NCI-H2029 (cell line): ENCODE measurements at regions not wholly inside any gene's neighbourhood (a gene's known extent, or its start where the extent isn't known, plus 50 kb on each side); places are given as distances from the start of the nearest gene placed in this dataset.
"Not testable (repeated sequence)": the region's sequence is repeated elsewhere in the genome, so short reads cannot be mapped to it uniquely, and the experiment has no call there.

Source experiments
- DNase-seq: peaks from one replicate; lab custom pipeline; 2025; lab: John Stamatoyannopoulos, UW

GRCh38 chr1:222064388-222065211 is 322.7 kb upstream of the DUSP10 start:
- no peak for DNase-seq

DNA sequence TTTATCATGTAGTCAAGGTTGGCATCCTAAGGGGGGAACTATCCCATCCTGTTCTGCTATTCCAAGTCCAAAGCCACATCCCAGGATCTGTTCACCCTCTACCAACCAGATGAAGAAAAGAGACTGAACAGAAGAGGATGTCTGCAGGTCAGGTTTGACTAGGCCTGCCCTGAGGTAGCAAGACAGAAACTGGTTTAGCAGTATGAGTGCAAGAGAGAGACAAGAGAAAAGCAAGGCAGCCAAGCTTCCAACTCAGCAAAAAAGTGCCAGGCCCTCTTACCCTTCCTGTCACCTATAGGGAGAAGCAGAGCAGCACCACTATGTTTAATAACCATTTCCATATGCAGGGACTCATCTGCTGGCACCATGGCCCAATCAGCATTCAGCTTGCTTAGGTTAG is 320.8 kb upstream of the DUSP10 start:
- no peak for DNase-seq

- no peak for DNase-seq
Measured at GRCh38 chr1:222061711-222062359, 319.9 kb upstream of the DUSP10 start.

- DNase-seq = no peak
Measured at GRCh38 chr1:222060210-222060916, 318.5 kb upstream of the DUSP10 start.

- no peak for DNase-seq
Measured at GRCh38 chr1:222058249-222058648, 316.4 kb upstream of the DUSP10 start.

DNA sequence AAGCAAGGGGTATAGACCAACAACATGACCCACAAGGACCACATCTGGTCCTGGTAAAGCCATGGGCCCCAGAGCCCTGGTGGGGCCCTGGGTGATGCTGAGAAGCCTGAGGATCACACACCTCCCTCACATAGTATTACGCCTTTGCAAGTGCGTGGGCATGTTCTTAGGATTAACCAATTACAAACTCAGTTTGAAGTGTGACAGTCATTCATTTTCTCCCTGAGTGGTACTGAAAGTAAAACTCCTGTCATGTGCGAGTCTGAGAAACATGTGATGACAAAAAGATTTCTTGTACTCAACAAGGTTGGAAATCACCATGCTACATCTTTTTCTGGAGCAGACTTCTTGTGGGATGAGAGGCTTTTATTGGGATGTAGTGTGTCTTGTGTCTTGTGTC is 315.3 kb upstream of the DUSP10 start:
- no peak for DNase-seq

- no peak for DNase-seq
Measured at GRCh38 chr1:222054416-222054815, 312.5 kb upstream of the DUSP10 start.

GRCh38 chr1:222053790-222054294 is 312.0 kb upstream of the DUSP10 start:
- no peak for DNase-seq

DNA sequence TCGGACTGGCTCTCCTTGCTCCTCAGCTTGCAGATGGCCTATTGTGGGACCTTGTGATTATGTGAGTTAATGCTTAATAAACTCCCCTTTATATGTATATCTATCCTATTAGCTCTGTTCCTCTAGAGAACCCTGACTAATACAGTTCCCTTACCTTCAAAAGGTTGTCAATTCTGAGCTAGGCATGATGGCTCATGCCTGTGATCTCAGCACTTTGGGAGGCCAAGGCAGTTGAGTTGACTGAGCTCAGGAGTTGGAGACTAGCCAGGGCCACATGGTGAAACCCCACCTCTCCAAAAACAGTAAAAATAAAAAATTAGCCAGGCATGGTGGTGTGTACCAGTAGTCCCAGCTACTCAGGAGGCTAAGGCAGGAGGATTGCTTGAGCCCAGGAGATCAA is 309.4 kb upstream of the DUSP10 start:
- DNase-seq = not testable (repeated sequence)

DNA sequence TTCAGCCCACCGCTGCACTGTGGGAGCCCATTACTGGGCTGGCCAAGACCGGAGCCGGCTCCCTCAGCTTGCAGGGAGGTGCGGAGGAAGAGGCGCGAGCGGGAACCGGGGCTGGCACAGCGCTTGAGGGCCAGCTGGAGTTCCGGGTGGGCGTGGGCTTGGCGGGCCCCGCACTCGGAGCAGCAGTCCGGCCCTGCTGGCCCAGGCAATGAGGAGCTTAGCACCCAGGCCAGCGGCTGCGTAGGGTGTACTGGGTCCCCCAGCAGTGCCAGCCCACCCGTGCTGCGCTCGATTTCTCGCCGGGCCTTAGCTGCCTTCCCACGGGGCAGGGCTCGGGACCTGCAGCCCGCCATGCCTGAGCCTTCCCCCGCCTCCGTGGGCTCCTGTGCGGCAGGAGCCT is 307.8 kb upstream of the DUSP10 start:
- not testable (repeated sequence) for DNase-seq

- no peak for DNase-seq
Measured at GRCh38 chr1:222049176-222049575, 307.3 kb upstream of the DUSP10 start.

DNA sequence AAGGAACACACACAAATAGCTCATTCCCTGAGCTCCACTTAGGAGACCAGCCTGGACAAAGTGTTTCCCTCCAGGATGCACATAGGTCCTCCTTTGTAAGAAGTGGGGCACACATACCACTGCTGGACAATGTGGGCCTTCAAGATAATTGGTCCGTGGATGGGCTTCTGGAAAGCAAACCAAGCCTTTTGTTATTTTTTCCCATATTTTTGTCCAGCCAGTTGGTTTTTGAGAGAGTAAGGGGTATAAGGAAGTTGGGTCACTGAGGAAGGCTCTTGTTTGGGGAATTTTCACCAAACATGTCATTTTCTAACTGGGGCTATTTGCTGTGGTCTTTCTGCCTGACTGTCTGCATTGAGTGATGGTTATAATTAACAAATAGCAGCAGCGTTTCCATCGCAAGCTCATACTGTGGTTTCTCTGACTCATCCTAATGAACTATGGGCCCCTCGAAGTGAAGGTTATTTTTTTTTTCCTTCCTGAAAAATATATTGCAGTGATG is 306.3 kb upstream of the DUSP10 start:
- DNase-seq = no peak

DNA sequence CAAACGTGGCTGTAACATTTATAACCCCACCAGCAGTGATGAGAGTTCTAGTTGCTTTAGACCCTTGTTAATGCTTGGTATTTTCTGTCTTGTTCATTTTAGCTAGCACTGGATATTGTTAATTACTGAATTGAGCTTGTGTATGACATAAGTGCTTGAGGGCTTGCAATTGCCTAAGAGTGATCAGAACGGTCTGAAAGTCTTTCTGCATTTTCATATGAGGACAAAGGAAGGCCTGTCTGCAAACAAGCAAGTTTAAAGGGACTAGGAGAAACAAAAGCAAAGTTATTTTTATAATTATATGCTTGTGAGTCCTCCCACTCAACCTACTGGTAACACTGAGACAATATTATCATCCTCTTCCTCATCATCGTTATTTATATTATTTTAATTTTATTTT is 305.5 kb upstream of the DUSP10 start:
- no peak for DNase-seq

DNA sequence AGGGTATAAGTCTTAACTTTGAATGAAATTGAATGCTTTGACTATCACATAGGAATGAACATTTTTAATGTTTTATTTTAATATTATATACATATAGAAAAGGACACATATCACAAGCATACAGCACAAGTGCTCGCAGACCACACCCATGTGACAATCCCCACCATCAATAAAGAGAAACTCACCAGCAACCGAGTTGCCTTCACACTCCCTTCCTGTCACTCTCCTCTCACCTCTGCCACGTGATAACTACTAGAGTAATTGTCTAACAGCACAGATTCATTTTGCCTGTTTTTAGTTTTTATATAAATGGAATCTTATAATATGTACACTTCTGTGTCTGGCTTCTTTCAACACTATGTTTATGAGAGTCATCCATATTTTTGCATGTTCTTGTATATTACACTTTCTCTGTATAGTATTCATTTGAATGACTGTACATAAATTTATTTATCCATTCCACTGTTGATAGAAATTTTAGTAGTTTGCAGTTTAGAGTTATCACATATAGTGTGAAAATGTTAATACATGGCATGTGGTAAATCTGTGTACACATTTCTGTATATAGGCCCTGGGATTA is 304.9 kb upstream of the DUSP10 start:
- DNase-seq = no peak

DNA sequence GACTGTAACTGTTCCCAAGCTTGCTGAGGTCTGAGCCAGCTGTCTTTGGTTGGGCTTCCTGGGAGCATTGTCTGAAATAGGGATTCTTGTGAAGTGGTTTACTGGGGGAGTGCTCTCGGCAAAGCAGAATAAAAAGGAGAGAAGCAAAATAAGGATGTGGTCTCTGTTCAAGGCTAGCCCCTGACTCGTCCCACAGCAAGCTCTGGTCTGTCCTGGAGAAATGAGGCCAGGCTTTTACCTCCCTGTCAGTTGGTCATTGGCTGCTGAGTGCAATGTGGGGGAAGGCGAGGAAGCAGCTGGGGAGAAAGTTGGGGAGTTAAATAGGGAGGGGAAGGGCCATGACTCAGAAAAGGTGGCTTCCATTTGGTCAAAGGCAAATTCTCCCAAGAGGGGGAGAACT is 303.9 kb upstream of the DUSP10 start:
- DNase-seq = no peak

DNA sequence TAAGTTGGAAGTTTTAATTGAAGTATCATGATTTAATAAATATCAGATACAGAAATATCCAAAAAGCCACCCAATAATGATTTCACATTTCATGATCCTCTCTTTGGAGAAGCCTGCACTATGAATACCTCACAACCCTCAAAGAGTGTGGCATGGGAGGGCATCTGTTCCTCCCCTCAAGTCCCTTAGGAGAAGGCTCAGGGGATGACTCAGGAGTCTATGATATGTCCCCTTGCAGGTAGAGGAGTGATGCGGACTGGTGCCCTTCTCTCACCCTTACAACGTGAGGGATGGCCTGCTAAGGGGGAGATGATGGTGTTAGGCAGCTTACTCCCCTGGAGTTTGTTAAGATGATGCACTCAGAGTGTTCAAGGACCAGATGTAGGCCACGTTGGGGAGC is 303.3 kb upstream of the DUSP10 start:
- DNase-seq = no peak

DNA sequence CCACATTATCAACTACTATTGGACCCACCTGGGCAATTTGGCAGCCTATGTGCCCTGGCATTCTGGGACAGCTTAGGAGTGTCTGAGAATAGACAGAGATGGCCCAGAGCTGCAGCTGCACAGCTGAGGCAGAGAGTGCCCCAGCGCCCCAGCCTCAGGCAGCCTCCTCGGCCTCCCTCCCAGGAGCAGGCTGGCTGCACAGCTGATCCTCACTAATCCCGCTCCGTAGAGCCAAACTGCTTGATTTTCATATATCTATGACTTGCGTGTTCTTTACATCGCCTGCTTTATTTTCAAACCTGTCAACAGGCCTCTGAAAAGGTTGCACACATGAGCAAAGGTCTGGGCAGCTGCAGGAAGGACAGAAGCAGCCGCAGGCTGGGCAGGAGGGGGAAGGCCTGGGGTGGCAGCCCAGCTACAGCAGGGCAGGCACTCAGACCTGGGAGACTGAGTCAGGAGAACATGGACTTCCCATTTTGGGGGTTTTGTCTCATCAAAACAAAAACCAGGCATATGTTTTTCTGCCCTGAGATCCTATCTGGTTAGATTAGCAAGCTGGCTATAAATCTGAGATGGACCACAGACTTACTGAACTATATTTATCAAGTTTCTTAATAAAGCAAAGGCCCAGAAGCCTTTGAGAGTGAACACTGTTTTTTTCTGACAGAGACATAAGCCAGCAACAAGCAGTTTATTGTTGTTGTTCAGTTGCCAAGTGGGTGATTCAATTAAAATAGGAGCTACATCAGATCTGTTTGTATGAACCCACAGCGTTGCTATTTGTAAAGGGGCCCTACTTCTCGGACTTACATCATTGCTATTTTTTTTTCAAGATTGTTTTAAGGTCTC is 301.8 kb upstream of the DUSP10 start:
- no peak for DNase-seq

DNA sequence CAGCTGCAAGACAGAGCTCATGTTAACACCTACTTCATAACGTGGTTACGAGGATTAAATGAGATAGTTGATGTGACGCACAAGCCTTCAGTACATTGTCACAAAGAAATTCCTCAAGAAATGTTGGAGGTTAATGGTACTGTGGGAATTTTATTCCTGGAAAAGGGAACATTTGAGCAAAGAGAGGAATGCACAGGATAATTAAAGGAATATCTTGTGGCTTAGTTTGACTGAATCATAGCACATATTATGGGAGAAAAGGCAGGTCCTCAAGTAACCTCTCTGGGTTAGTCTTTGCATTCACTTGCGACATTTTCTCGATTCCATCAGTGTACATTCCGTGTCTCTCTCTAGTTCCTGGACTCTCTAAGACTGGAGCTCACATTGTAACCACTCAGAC is 300.2 kb upstream of the DUSP10 start:
- DNase-seq = no peak

GRCh38 chr1:222040955-222041354 is 299.1 kb upstream of the DUSP10 start:
- DNase-seq = no peak

- no peak for DNase-seq
Measured at GRCh38 chr1:222040121-222040805, 298.4 kb upstream of the DUSP10 start.

DNA sequence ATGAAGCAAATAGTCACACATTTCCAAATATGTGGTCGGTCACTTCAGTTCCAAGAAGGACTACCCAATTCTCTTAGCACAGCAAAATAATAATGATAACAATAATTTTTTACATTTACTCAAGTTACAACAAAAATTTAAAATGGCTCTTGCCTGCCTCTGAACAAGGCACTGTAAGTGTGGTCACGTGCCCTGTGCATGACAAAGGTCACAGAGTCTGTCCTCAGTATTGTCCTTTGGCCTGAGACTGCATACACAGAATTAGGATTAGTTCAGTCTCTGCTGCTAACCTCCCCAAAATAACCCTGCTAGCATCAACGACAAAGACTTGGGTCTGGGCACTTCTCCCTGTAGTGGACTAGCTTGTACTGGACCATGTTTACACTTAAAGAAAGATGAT is 297.1 kb upstream of the DUSP10 start:
- no peak for DNase-seq
